IMR-90 (cell line): ENCODE measurements at regions not wholly inside any gene's neighbourhood (a gene's known extent, or its start where the extent isn't known, plus 50 kb on each side); places are given as distances from the start of the nearest gene placed in this dataset.

Experiments
- CHD1 ChIP-seq: IDR thresholded peaks from 2 replicates; pipeline ENCODE4 v1.6.1; 2012; ENCODE audit warnings: low read depth, low read length, improper control_type of control experiment
- MAZ ChIP-seq: IDR thresholded peaks from 2 replicates; pipeline ENCODE4 v1.6.1; 2012; ENCODE audit warnings: low read depth, mild to moderate bottlenecking, low read length, improper control_type of control experiment, moderate library complexity, borderline replicate concordance
- MXI1 ChIP-seq: IDR thresholded peaks from 2 replicates; pipeline ENCODE4 v1.6.1; 2012; ENCODE audit warnings: low read depth, mild to moderate bottlenecking, low read length, moderate library complexity, borderline replicate concordance
- TF ChIP-seq, protein P1 (sequence below): conservative IDR thresholded peaks from 2 replicates; pipeline ENCODE4 v1.5.1; 2012; ENCODE audit warnings: mild to moderate bottlenecking, low read depth, low read length, improper control_type of control experiment
- TF ChIP-seq, protein P2 (sequence below): fragments of 150-350 bp; IDR thresholded peaks from 2 replicates; pipeline ENCODE4 v1.6.1; 2017; ENCODE audit warnings: mild to moderate bottlenecking, antibody characterized with exemption, low read length, low read depth

DNA sequence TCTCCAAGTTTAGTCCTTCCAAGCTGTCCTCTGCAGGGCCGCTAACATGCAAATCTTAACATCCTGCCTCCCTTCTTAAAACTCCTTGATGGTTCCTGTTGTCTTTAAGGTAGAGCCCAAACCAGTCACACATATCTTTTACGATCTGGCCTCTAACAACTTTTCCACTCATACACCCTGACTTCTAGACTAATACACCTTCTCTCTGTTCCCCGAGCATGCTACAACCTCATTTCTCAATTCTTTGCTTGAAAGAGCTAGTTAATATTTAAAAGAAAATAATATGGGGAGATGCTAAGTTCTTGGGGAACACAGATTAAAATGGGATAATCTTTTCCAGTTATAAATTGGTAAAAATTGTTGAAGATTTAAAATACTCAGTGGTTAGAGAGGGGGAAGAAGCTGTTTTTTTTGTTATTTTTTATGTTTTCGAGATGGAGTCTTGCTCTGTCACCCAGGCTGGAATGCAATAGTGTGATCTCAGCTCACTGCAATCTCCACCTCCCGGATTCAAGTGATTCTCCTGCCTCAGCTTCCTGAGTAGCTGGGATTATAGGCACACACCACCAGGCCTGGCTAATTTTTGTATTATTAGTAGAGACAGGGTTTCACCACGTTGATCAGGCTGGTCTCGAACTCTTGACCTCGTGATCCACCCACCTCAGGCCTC, 250.7 kb downstream of the MAFB start:
- TF ChIP-seq, protein P1, sequence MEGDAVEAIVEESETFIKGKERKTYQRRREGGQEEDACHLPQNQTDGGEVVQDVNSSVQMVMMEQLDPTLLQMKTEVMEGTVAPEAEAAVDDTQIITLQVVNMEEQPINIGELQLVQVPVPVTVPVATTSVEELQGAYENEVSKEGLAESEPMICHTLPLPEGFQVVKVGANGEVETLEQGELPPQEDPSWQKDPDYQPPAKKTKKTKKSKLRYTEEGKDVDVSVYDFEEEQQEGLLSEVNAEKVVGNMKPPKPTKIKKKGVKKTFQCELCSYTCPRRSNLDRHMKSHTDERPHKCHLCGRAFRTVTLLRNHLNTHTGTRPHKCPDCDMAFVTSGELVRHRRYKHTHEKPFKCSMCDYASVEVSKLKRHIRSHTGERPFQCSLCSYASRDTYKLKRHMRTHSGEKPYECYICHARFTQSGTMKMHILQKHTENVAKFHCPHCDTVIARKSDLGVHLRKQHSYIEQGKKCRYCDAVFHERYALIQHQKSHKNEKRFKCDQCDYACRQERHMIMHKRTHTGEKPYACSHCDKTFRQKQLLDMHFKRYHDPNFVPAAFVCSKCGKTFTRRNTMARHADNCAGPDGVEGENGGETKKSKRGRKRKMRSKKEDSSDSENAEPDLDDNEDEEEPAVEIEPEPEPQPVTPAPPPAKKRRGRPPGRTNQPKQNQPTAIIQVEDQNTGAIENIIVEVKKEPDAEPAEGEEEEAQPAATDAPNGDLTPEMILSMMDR: no peak
- TF ChIP-seq, protein P2, sequence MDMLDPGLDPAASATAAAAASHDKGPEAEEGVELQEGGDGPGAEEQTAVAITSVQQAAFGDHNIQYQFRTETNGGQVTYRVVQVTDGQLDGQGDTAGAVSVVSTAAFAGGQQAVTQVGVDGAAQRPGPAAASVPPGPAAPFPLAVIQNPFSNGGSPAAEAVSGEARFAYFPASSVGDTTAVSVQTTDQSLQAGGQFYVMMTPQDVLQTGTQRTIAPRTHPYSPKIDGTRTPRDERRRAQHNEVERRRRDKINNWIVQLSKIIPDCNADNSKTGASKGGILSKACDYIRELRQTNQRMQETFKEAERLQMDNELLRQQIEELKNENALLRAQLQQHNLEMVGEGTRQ: no peak
- TF ChIP-seq CHD1 (no peak), MAZ (no peak), MXI1 (no peak)
